GM03348 (cell line): ENCODE measurements at regions not wholly inside any gene's neighbourhood (a gene's known extent, or its start where the extent isn't known, plus 50 kb on each side); places are given as distances from the start of the nearest gene placed in this dataset.

ENCODE experiments used
- DNase-seq: peaks from one replicate; pipeline ENCODE4 v3.0.0; 2012; ENCODE audit warnings: low spot score

DNA sequence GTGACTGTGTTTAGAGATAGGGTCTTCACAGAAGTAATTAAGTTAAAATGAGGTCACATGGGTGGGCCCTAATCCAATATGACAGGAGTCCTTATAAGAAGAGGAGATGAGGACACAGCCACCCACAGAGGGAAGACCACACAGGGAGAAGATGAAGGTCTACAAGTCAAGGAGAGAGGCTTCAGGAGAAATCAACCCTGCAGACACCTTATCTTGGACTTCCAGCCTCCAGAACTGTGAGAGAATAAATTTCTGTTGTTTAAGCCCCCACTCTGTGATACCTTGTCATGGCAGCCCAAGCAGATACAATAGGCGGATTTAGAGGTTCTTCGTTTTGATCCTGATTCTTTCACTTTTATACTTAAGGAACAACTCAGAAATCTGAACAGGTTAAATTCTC, 63.5 kb upstream of the NEDD9 start:
- DNase-seq, result no peak

DNA sequence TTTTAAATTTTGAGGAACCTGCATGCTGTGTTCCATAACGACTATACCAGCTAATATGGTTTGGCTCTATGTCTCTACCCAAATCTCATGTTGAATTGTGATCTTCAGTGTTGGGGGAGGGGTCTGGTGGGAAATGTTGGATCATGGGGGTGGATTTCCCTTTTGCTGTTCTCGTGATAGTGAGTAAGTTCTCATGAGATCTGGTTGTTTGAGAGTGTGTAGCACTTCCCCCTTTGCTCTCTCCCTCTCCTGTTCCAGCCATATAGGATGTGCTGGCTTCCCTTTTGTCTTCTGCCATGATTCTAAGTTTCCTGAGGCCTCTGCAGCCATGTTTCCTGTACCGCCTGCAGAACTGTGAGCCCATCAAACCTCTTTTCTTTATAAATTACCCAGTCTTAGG, 61.8 kb upstream of the NEDD9 start:
- no peak for DNase-seq

DNA sequence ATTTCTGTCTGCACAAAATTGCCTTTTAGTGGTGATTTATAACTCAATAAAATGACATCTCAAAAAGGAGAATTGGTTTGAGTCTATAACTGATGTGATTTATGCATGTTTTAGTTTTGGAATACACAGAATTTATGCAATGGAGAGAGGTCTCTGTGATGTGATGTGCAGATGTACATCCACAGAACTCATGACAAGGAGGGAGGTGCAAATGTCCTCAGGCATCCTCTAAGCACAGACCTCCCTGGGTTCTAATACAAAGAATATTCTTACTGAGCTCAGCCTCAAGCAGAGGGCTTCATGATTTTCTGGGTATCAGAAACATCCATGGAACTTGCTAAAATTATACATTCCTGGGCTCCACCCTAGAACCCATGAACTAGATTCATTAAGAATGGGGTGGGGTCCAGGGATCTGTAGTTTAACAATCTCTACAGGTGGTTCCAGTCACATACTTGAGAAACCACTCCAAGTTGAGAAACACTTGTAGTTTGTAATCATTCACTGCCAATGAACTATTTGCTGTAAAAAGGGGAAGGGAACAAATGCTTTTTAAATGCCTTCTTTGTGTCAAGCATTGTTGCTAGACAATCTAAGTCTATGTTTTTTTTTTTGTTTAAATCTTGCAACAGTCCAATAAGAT, 60.2 kb upstream of the NEDD9 start:
- DNase-seq, result no peak

GRCh38 chr6:11292091-11292490, 59.6 kb upstream of the NEDD9 start:
- no peak for DNase-seq

DNA sequence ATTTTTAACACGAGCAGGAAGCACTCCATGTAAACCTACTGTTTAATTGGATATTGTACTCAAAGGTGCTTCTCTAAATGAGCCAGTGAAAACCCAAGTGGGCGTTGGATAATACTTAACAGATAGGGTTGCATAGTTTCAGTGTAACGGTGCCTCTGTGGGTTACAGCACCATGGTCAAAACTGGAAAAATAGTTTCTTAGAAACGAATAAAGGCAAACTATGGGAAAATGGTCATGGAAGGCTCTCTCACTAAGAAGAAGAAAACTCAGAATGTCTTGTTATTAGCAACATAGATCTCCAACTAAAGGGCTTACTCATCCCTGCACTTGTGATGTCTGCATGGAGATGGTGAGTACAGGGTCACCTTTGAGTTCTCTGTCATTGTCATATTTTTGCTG, 59.1 kb upstream of the NEDD9 start:
- no peak for DNase-seq

DNA sequence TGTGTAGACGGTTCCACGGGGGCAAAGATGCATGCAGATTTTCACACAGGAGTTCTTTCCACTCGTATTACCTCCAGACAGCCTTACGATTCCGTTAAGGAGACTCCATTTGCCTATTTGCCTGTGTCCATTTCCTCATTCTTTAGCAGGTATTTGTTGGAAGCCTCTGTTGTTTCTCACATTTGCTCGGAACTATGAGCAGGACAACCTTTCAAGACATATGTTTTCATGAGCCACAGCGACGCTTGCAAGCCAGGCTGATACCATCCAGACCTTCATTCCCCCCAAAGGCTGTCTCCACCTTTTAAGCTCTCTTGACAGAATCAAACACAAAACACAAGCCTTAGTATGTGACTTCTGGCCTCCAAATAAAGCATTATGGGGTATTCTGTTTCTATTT, 57.6 kb upstream of the NEDD9 start:
- no peak for DNase-seq

DNA sequence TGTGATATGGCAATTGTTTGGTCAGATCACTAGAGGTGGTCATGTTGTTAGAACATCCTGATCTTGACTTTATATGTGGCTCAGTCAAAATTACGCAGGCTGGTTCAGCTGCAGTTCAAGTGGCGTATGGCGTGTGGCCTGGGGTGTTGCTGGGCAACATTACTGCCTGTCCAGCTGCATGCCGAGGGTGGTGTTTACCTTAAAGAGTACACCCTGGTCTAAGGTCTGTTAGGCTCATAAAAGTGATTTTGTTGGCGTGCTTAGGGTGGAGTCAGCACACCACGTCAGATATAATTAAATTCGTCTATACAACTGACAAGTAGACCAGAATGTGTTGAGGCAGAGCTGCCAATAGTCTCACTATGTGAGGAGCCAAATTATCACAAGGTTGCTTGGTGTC, 55.6 kb upstream of the NEDD9 start:
- no peak for DNase-seq

- DNase-seq, result no peak
These were observed 52.5 kb upstream of the NEDD9 start for GRCh38 chr6:11284996-11285395.

DNA sequence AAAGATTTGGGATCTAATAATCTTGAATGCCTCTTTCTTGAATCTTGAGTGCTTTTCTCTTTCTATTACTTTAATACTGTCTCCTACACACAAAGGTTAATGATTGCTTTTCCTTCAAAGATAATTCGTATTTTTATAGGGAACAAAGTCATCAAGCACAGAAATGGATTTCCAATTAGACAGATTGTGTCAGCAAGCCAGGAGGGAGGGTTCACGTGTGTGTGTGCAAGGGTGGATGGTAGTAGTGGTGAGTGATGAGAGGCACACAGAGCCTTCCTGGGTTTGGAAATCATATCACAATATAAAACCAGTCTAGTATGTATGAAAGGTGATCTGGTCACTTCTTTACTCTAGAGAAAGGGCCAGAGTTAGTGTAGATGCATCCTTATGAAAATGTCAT, 51.2 kb upstream of the NEDD9 start:
- DNase-seq, result no peak

DNA sequence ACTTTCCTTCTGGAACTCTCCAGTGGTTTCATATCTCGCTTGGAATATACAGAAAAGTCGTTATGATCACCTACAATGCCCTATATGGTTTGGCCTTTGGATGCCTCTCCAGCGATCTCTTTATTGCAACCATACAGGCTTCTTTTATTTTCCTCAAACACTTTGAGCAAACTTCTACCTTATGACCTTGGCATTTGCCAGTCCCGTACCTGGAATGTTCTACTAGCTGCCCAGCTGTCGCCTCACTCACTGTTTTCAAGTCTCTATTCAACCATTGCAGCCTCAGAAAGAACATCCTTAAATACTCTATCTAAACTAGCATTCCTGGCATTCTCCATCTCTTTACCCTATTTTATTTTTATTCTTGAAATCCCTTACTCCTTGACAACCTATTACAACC, 50.4 kb upstream of the NEDD9 start:
- no peak for DNase-seq
